IPS-15b (cell line): ENCODE measurements at regions not wholly inside any gene's neighbourhood (a gene's known extent, or its start where the extent isn't known, plus 50 kb on each side); places are given as distances from the start of the nearest gene placed in this dataset.

Experiments
- H3K27me3 ChIP-seq: one replicate; pipeline ENCODE4 v1.6.1; 2013; ENCODE audit warnings: low read length; ENCODE audit not compliant: control insufficient read depth, insufficient read depth
- H3K36me3 ChIP-seq: one replicate; pipeline ENCODE4 v1.6.1; 2013; ENCODE audit warnings: low read length; ENCODE audit not compliant: control insufficient read depth, insufficient read depth
- H3K4me1 ChIP-seq: one replicate; pipeline ENCODE4 v1.6.1; 2013; ENCODE audit warnings: mild to moderate bottlenecking, low read length; ENCODE audit not compliant: control insufficient read depth, insufficient read depth
- H3K4me3 ChIP-seq: one replicate; pipeline ENCODE4 v1.5.1; 2013; ENCODE audit warnings: low read depth, low read length
- H3K9ac ChIP-seq: one replicate; pipeline ENCODE4 v1.6.1; 2013; ENCODE audit warnings: low read depth, mild to moderate bottlenecking, low read length
- H3K9me3 ChIP-seq: one replicate; pipeline ENCODE4 v1.6.1; 2013; ENCODE audit warnings: mild to moderate bottlenecking, low read length; ENCODE audit not compliant: control insufficient read depth, insufficient read depth

- H3K9ac ChIP-seq = no peak overlapping the region
These were observed 180.5 kb downstream of the IBTK start for GRCh38 chr6:82066991-82067411.

DNA sequence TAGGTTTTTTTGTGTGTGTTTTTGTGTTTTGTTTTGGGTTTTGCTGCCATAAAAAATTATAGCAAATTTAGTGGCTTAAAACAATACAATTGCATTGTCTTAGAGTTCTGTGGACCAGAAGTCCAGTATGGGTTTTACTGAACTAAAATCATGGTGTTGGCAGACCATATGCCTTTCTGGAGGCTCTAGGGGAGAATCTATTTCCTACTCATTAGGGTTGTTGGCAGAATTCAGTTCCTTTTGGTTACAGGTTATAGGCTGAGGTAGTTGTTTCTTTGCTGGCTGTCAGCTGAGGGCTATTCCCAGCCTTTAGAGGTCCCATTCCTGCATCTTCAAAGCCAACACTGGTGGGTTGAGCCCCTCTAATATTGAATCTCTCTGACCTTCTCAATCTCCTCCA is 181.3 kb downstream of the IBTK start:
- H3K9ac ChIP-seq = no peak overlapping the region
- no peaks in the 10 kb centered on the region for H3K4me1 ChIP-seq
- no peaks in the 10 kb centered on the region for H3K9me3 ChIP-seq
- no peaks in the 10 kb centered on the region for H3K36me3 ChIP-seq
- no peaks in the 10 kb centered on the region for H3K27me3 ChIP-seq
- no peak overlapping the region for H3K4me3 ChIP-seq

More at GRCh38 chr6:82066991-82067411, 180.5 kb downstream of the IBTK start:
- H3K27me3 ChIP-seq = no peaks in the 10 kb centered on the region
- H3K4me3 ChIP-seq = no peak overlapping the region
- no peaks in the 10 kb centered on the region for H3K9me3 ChIP-seq
- H3K4me1 ChIP-seq = no peaks in the 10 kb centered on the region
- no peaks in the 10 kb centered on the region for H3K36me3 ChIP-seq

DNA sequence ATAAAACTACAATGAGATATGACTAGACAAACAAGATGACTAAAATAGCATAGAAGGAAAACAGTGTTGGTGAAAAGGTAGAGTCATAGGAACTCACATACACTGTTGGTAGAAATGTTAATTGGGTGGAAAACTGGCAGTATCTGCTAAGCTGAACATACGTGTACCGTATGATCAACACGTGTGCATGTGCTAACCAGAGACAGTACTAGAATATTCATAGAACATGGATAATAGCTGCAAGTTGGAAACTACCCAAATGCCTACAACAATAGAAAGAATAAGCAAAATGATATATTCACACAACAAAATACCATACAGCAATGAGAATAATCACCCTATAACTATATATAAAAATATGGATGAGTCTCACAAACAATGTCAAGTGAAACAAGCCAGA is 184.0 kb downstream of the IBTK start:
- H3K36me3 ChIP-seq = no peaks in the 10 kb centered on the region
- H3K27me3 ChIP-seq = no peaks in the 10 kb centered on the region
- H3K4me1 ChIP-seq = no peaks in the 10 kb centered on the region
- H3K9ac ChIP-seq = no peak overlapping the region
- H3K4me3 ChIP-seq = no peak overlapping the region
- no peaks in the 10 kb centered on the region for H3K9me3 ChIP-seq

- H3K36me3 ChIP-seq = no peaks in the 10 kb centered on the region
- no peaks in the 10 kb centered on the region for H3K4me1 ChIP-seq
- no peak overlapping the region for H3K4me3 ChIP-seq
- no peak overlapping the region for H3K9ac ChIP-seq
- no peaks in the 10 kb centered on the region for H3K9me3 ChIP-seq
- H3K27me3 ChIP-seq = no peaks in the 10 kb centered on the region
These were observed 185.3 kb downstream of the IBTK start for GRCh38 chr6:82062219-82062618.

GRCh38 chr6:82057846-82058554 is 189.5 kb downstream of the IBTK start:
- H3K27me3 ChIP-seq = no peaks in the 10 kb centered on the region

DNA sequence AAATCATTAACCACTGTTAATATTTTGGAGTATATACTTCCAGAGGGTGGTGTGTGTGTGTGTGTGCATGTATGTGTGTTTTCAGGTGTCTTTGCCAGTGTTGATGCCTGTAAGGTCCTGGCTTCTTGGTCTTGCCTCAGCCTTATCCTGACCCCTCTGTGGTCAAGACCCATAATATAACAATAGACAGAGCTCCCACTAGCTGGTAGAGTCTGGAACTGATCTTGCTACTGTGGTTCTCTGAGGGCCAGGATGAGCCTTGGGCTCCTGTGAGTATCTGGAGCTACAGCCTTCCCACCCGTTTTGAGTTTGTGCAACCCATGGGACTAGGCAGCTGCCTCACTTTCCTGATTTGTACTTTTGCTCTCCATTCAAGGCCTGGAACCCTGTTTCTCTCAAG is 191.0 kb downstream of the IBTK start:
- Histone ChIP-seq H3K36me3 (no peaks in the 10 kb centered on the region), H3K9me3 (no peaks in the 10 kb centered on the region), H3K4me1 (no peaks in the 10 kb centered on the region), H3K9ac (no peak overlapping the region), H3K4me3 (no peak overlapping the region), H3K27me3 (no peaks in the 10 kb centered on the region)

More at GRCh38 chr6:82057846-82058554, 189.5 kb downstream of the IBTK start:
- no peak overlapping the region for H3K9ac ChIP-seq
- no peaks in the 10 kb centered on the region for H3K4me1 ChIP-seq
- H3K4me3 ChIP-seq = no peak overlapping the region
- H3K36me3 ChIP-seq = no peaks in the 10 kb centered on the region
- no peaks in the 10 kb centered on the region for H3K9me3 ChIP-seq

DNA sequence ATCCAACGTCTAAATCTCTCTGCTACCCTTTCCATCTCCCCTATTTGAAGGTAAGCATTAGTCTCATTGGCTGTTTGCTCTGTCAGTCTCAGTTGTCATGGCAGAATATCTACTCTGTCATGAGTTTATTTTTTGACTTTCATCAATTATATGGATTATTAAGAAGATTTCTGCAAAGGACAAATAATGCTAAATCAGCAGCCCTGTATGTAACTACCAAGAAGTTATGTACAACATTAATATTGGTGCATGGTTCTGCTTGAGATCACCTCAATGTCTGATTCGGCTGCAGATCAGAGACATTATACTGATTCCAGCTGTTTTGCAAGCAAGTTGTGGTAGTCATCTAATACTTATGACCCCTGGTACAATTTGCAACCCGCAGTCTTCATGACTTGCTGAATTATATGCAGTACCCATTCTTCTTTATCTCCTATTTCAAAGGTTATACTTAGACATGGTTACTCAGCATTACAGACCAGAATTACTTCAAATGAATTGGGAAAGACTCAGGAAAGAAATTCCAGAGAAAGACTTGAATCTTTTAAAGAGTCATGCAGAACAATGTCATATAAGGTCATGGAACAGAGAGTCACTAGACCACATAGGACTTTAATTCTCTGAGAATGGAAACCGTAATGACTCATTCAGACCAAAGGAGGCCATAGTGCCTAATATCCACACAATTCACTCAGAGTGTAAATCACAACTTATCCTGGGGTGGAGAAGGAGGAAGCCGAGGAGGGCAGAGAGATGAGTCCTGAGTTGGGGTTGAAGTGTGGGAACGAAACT is 201.4 kb downstream of the IBTK start:
- no peak overlapping the region for H3K9ac ChIP-seq
- H3K4me3 ChIP-seq = no peak overlapping the region
- no peaks in the 10 kb centered on the region for H3K9me3 ChIP-seq

DNA sequence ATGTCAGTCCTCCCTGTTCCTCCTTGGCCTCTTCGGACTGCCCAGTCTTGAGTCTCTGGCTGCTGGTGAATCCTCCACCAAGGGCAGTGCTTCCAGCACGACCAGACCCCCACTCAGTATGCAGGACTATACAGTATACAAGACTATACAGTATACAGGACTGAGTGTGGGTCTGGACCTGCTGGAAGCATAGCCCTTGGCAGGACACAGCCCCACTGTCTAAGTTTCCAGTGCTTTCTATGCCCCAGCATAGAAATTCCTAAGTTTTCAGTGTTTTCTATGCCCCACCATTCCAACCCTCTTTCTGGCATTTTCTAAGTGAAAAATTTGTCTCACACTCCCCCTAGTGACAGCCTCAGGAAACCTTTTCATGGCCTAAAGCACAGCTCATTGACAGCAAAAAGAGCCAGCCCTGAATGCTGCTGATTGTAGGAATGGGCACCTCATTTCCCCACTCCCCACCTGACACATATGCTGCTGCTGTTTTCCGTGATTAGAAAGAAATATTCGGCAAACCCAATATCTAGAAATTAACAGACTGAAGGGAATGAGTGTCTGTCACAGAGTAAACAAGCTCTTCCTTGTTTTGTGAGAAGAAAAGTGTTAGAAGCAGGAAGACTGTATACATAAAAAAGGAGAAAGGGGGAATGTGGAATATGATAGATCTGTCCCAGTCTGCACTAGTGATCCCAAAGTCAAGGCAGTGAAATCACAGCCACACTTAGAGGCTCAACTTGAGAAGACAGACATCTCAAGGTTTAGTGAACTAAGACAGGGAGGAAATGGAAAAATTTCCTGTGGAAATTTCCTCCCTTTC is 206.9 kb downstream of the IBTK start:
- H3K36me3 ChIP-seq = no peaks in the 10 kb centered on the region
- H3K4me3 ChIP-seq = no peak overlapping the region
- H3K4me1 ChIP-seq = no peaks in the 10 kb centered on the region
- H3K27me3 ChIP-seq = no peaks in the 10 kb centered on the region
- no peaks in the 10 kb centered on the region for H3K9me3 ChIP-seq
- no peak overlapping the region for H3K9ac ChIP-seq

More for the DNA sequence above, 201.4 kb downstream of the IBTK start:
- no peaks in the 10 kb centered on the region for H3K4me1 ChIP-seq
- H3K27me3 ChIP-seq = no peaks in the 10 kb centered on the region
- no peaks in the 10 kb centered on the region for H3K36me3 ChIP-seq

DNA sequence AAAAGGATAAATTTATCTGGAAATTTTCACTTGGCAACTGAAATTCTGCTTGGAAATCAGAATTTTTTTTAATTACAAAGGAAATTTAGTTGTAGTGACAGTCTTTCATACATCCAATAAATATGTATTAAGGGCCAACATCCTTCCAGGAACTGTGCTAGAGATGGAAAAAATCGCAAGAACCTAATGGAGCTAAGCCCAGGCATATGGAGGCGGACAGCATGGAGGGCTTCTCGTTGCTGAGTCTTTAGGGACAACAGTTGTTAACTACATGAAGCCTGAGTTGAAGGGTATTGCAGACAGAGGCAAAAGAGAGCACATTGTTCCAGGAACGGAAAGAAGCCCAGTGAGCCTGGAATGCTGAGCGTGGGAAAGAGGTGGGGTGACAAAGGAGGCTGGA is 208.9 kb downstream of the IBTK start:
- Histone ChIP-seq H3K4me3 (no peak overlapping the region), H3K4me1 (no peaks in the 10 kb centered on the region), H3K9ac (no peak overlapping the region), H3K9me3 (no peaks in the 10 kb centered on the region), H3K36me3 (no peaks in the 10 kb centered on the region), H3K27me3 (no peaks in the 10 kb centered on the region)

GRCh38 chr6:82035526-82035925 is 212.0 kb downstream of the IBTK start:
- H3K9ac ChIP-seq = no peak overlapping the region
- no peaks in the 10 kb centered on the region for H3K9me3 ChIP-seq
- no peak overlapping the region for H3K4me3 ChIP-seq
- no peaks in the 10 kb centered on the region for H3K27me3 ChIP-seq
- no peaks in the 10 kb centered on the region for H3K36me3 ChIP-seq
- no peaks in the 10 kb centered on the region for H3K4me1 ChIP-seq

DNA sequence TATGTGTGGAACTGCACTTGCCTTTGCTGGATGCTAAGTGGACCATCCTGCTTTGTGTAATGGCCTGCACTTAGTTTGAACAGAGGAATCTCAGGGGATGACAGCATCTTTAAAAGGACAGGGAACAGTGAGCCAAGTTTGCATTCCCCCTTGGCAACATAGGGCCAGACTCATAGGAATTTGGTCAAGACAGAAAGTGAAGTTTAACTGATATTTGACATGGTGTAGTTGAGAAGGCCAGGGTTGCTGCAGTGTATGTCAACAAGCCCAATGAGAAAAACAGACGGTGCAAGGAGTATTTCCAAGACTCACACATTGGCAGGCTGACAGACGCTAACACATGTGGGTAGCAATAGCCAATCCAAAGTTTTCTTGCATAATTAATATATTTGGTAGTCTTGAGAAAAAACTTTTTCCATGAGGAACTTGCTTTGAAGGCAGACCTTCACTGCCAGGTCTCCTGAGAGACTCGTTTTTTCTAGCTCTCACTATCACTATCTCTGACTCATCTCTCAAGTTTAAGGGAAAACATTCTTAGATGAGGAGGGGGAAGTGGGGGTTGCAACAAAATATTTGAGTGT is 213.8 kb downstream of the IBTK start:
- Histone ChIP-seq H3K4me3 (no peak overlapping the region), H3K36me3 (no peaks in the 10 kb centered on the region), H3K9ac (no peak overlapping the region), H3K27me3 (no peaks in the 10 kb centered on the region), H3K4me1 (no peaks in the 10 kb centered on the region), H3K9me3 (no peaks in the 10 kb centered on the region)
